Neural progenitor cell (in vitro differentiated cells): ENCODE measurements at regions not wholly inside any gene's neighbourhood (a gene's known extent, or its start where the extent isn't known, plus 50 kb on each side); places are given as distances from the start of the nearest gene placed in this dataset.

ENCODE experiments used
- CTCF ChIP-seq: fragments of 200-600 bp; sonication (generic); IDR thresholded peaks from 2 replicates; pipeline ENCODE4 v1.5.1; 2017; ENCODE audit warnings: antibody characterized with exemption, mild to moderate bottlenecking
- EZH2 ChIP-seq: fragments of 200-600 bp; sonication (generic); IDR thresholded peaks from 2 replicates; pipeline ENCODE4 v1.6.1; 2017; ENCODE audit warnings: antibody characterized with exemption, mild to moderate bottlenecking, moderate library complexity

- TF ChIP-seq EZH2 (no peak), CTCF (no peak)
Observed at GRCh38 chr5:107257885-107258520, 412.7 kb downstream of the EFNA5 start.
